ENCODE measurements at regions not wholly inside any gene's neighbourhood (a gene's known extent, or its start where the extent isn't known, plus 50 kb on each side); places are given as distances from the start of the nearest gene placed in this dataset.

GRCh38 chr18:5649439-5649838 is 105.6 kb upstream of the EPB41L3 start:
- Histone ChIP-seq H4K20me1 (ENCODE audit: control insufficient read depth, extremely low read depth, insufficient read depth, low read length) (no peaks in the 10 kb centered on the region), H3K4me2 (ENCODE audit: control insufficient read depth, extremely low read depth, insufficient read depth, low read depth, low read length) (no peak overlapping the region), H3K4me1 (ENCODE audit: control insufficient read depth, extremely low read depth, insufficient read depth, low read length) (no peaks in the 10 kb centered on the region), H3K4me3 (ENCODE audit: control insufficient read depth in 2 of 3, extremely low read depth in 1 of 3, insufficient read depth in 2 of 3, low read depth in 1 of 3, low read length in 3 of 3) (no peak overlapping the region), H3K79me2 (ENCODE audit: control insufficient read depth, insufficient read depth, low read length) (no peaks in the 10 kb centered on the region), H3K9me1 (ENCODE audit: control insufficient read depth, extremely low read depth, insufficient read depth, low read length) (no peaks in the 10 kb centered on the region), H3K27ac (ENCODE audit: control insufficient read depth, insufficient read depth, low read length) (no peak overlapping the region), H2AFZ (ENCODE audit: control insufficient read depth, low read length) (no peak overlapping the region), H3K9me3 (ENCODE audit: control insufficient read depth, low read depth, low read length) (no peaks in the 10 kb centered on the region), H3K36me3 (ENCODE audit: control insufficient read depth in 2 of 2, extremely low read depth in 1 of 2, insufficient read depth in 2 of 2, low read length in 2 of 2) (no peaks in the 10 kb centered on the region), H3K27me3 (ENCODE audit: control insufficient read depth, extremely low read depth, insufficient read depth, low read length) (no peaks in the 10 kb centered on the region), H3K9ac (ENCODE audit: control insufficient read depth, extremely low read depth, insufficient read depth, low read length) (no peak overlapping the region)
- TF ChIP-seq EZH2 (IDR thresholded peaks at IDR 0.05; ENCODE audit: low read length) (no peak), CTCF (optimal IDR thresholded peaks at IDR 0.05 in 1 of 3, IDR thresholded peaks at IDR 0.05 in 1 of 3, conservative IDR thresholded peaks at IDR 0.05 in 1 of 3; ENCODE audit: extremely low read depth in 1 of 3, insufficient read depth in 2 of 3, low read length in 3 of 3) (no peak)
- FAIRE-seq (no peak), DNase-seq (ENCODE audit: low read depth, low spot score) (no peak)
- dilution Hi-C loops (cut with MboI; ENCODE audit: extremely low pct_ligation_motif_present, low sequenced_read_pairs): no loop called here

GRCh38 chr18:5646739-5647138 is 102.9 kb upstream of the EPB41L3 start:
- Histone ChIP-seq H3K4me3 (ENCODE audit: control insufficient read depth in 2 of 3, extremely low read depth in 1 of 3, insufficient read depth in 2 of 3, low read depth in 1 of 3, low read length in 3 of 3) (no peak overlapping the region), H2AFZ (ENCODE audit: control insufficient read depth, low read length) (no peak overlapping the region), H3K9ac (ENCODE audit: control insufficient read depth, extremely low read depth, insufficient read depth, low read length) (no peak overlapping the region), H3K4me2 (ENCODE audit: control insufficient read depth, extremely low read depth, insufficient read depth, low read depth, low read length) (no peak overlapping the region), H3K4me1 (ENCODE audit: control insufficient read depth, extremely low read depth, insufficient read depth, low read length) (no peaks in the 10 kb centered on the region), H3K9me3 (ENCODE audit: control insufficient read depth, low read depth, low read length) (no peaks in the 10 kb centered on the region), H3K27ac (ENCODE audit: control insufficient read depth, insufficient read depth, low read length) (no peak overlapping the region), H3K79me2 (ENCODE audit: control insufficient read depth, insufficient read depth, low read length) (no peaks in the 10 kb centered on the region), H3K36me3 (ENCODE audit: control insufficient read depth in 2 of 2, extremely low read depth in 1 of 2, insufficient read depth in 2 of 2, low read length in 2 of 2) (no peaks in the 10 kb centered on the region), H4K20me1 (ENCODE audit: control insufficient read depth, extremely low read depth, insufficient read depth, low read length) (no peaks in the 10 kb centered on the region), H3K27me3 (ENCODE audit: control insufficient read depth, extremely low read depth, insufficient read depth, low read length) (no peaks in the 10 kb centered on the region), H3K9me1 (ENCODE audit: control insufficient read depth, extremely low read depth, insufficient read depth, low read length) (no peaks in the 10 kb centered on the region)
- no peak for TF ChIP-seq CTCF (optimal IDR thresholded peaks at IDR 0.05 in 1 of 3, IDR thresholded peaks at IDR 0.05 in 1 of 3, conservative IDR thresholded peaks at IDR 0.05 in 1 of 3; ENCODE audit: extremely low read depth in 1 of 3, insufficient read depth in 2 of 3, low read length in 3 of 3)
- TF ChIP-seq EZH2 (IDR thresholded peaks at IDR 0.05; ENCODE audit: low read length): no peak
- dilution Hi-C loops (cut with MboI; ENCODE audit: extremely low pct_ligation_motif_present, low sequenced_read_pairs): no loop called here
- DNase-seq (ENCODE audit: low read depth, low spot score) (no peak), FAIRE-seq (no peak)

Data from keratinocyte (primary cell).